ENCODE measurements at regions not wholly inside any gene's neighbourhood (a gene's known extent, or its start where the extent isn't known, plus 50 kb on each side); places are given as distances from the start of the nearest gene placed in this dataset.
"Not testable (repeated sequence)": the region's sequence is repeated elsewhere in the genome, so short reads cannot be mapped to it uniquely, and the experiment has no call there.

- no peak for TF ChIP-seq CTCF (IDR thresholded peaks at IDR 0.05)
- no peak for TF ChIP-seq POLR2AphosphoS5 (IDR thresholded peaks at IDR 0.05)
- no peak for TF ChIP-seq POLR2A (IDR thresholded peaks at IDR 0.05)
These were observed 62.5 kb downstream of the SPIN3 start for GRCh38 chrX:56932653-56933339.

GRCh38 chrX:56932106-56932505 is 63.2 kb downstream of the SPIN3 start:
- Histone ChIP-seq H3K36me3 (no peaks in the 10 kb centered on the region), H3K27ac (no peak overlapping the region), H3K4me3 (no peak overlapping the region), H3K9me3 (peaks cover 23 to 50% of the 10 kb centered on the region in 2 donors), H3K27me3 (peaks cover 0 to 20% of the 10 kb centered on the region in 2 donors), H3K4me1 (no peaks in the 10 kb centered on the region)
- intact Hi-C loops (cut with DNase I; ENCODE audit: low total_unique reads) = no loop called here
- DNase-seq (ENCODE audit: low spot score in 2 of 2) = no peak
- TF ChIP-seq POLR2A (IDR thresholded peaks at IDR 0.05) (no peak), CTCF (IDR thresholded peaks at IDR 0.05) (no peak), POLR2AphosphoS5 (IDR thresholded peaks at IDR 0.05) (no peak)

More at GRCh38 chrX:56932653-56933339, 62.5 kb downstream of the SPIN3 start:
- no peak for DNase-seq (ENCODE audit: low spot score in 2 of 2)
- no peaks in the 10 kb centered on the region for H3K4me1 ChIP-seq
- no peak overlapping the region for H3K27ac ChIP-seq
- intact Hi-C loops (cut with DNase I; ENCODE audit: low total_unique reads) = no loop called here
- no peak overlapping the region for H3K4me3 ChIP-seq
- no peaks in the 10 kb centered on the region for H3K36me3 ChIP-seq
- H3K27me3 ChIP-seq = peaks cover 0 to 13% of the 10 kb centered on the region in 2 donors
- H3K9me3 ChIP-seq = peaks cover 23 to 53% of the 10 kb centered on the region in 2 donors

GRCh38 chrX:56928546-56928945 is 66.8 kb downstream of the SPIN3 start:
- Histone ChIP-seq H3K27ac (no peak overlapping the region), H3K4me1 (no peaks in the 10 kb centered on the region), H3K36me3 (no peaks in the 10 kb centered on the region), H3K9me3 (peaks cover 10 to 17% of the 10 kb centered on the region in 2 donors), H3K4me3 (no peak overlapping the region), H3K27me3 (peaks cover 0 to 41% of the 10 kb centered on the region in 2 donors)
- DNase-seq (ENCODE audit: low spot score in 2 of 2) = no peak
- intact Hi-C loops (cut with DNase I; ENCODE audit: low total_unique reads) = no loop called here
- no peak for TF ChIP-seq CTCF (IDR thresholded peaks at IDR 0.05)
- no peak for TF ChIP-seq POLR2AphosphoS5 (IDR thresholded peaks at IDR 0.05)
- TF ChIP-seq POLR2A (IDR thresholded peaks at IDR 0.05) = no peak

- Histone ChIP-seq H3K27me3 (peaks cover 0 to 46% of the 10 kb centered on the region in 2 donors), H3K9me3 (peaks cover 0 to 26% of the 10 kb centered on the region in 2 donors)
- H3K4me3 ChIP-seq; H3K36me3 ChIP-seq; H3K27ac ChIP-seq; H3K4me1 ChIP-seq; DNase-seq (ENCODE audit: low spot score in 2 of 2); intact Hi-C loops (cut with DNase I; ENCODE audit: low total_unique reads): not testable (repeated sequence)
These were observed 74.4 kb downstream of the SPIN3 start for GRCh38 chrX:56920998-56921348.

- H3K4me1 ChIP-seq = no peaks in the 10 kb centered on the region
- intact Hi-C loops (cut with DNase I; ENCODE audit: low total_unique reads) = no loop called here
- H3K4me3 ChIP-seq = no peak overlapping the region
- H3K9me3 ChIP-seq = peaks cover under 1 to 26% of the 10 kb centered on the region in 2 donors
- no peak overlapping the region for H3K27ac ChIP-seq
- no peak for DNase-seq (ENCODE audit: low spot score in 2 of 2)
- TF ChIP-seq POLR2A (IDR thresholded peaks at IDR 0.05) (no peak), CTCF (IDR thresholded peaks at IDR 0.05) (no peak), POLR2AphosphoS5 (IDR thresholded peaks at IDR 0.05) (no peak)
- H3K27me3 ChIP-seq = peaks cover 0 to 41% of the 10 kb centered on the region in 2 donors
- no peaks in the 10 kb centered on the region for H3K36me3 ChIP-seq
These were observed 74.9 kb downstream of the SPIN3 start for GRCh38 chrX:56920338-56920997.
